T-helper 2 cell treated with Interferon-gamma antibody and Interleukin-4, amounts not matched to agents 5 μg/mL and 100 μg/mL, for 36 hours (primary cell): ENCODE measurements at regions not wholly inside any gene's neighbourhood (a gene's known extent, or its start where the extent isn't known, plus 50 kb on each side); places are given as distances from the start of the nearest gene placed in this dataset.

ENCODE experiments used
- DNase-seq: peaks from one replicate; pipeline ENCODE4 v3.0.0; 2021; ENCODE audit warnings: low spot score
- H3K27ac Mint-ChIP-seq: one replicate; pipeline ENCODE4 v1.8.0; 2021; ENCODE audit warnings: mild to moderate bottlenecking, mixed read lengths
- H3K27me3 Mint-ChIP-seq: one replicate; pipeline ENCODE4 v1.8.0; 2021; ENCODE audit warnings: low read depth, mixed read lengths
- H3K36me3 Mint-ChIP-seq: one replicate; pipeline ENCODE4 v1.8.0; 2021; ENCODE audit warnings: low read depth, mixed read lengths
- H3K4me1 Mint-ChIP-seq: one replicate; pipeline ENCODE4 v1.8.0; 2021; ENCODE audit warnings: low read depth, mixed read lengths
- H3K4me3 Mint-ChIP-seq: one replicate; pipeline ENCODE4 v1.8.0; 2022; ENCODE audit warnings: mild to moderate bottlenecking, moderate library complexity, mixed read lengths
- H3K9me3 Mint-ChIP-seq: one replicate; pipeline ENCODE4 v1.8.0; 2021; ENCODE audit warnings: mixed read lengths

DNA sequence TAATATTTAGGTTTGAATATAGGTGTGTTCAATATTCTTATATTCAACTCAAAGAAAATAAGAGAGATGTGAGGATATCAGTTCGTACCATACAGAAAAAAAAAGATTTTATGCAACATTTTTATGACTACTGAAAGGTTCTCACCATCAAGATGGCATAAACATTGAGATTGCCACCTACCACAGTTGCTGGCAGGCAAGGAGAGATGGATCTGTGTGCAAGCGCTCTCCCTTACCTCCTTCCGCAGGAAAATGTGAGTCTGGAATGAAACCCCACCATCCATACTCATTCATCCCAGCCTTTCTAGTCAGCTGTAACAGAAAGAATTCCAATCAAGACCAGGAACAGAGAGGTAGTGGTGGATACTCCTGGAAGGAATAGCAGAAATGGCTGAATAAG, 376.9 kb downstream of the PPP3CA start:
- H3K36me3 Mint-ChIP-seq: no peaks in the 10 kb centered on the region
- no peak overlapping the region for H3K27ac Mint-ChIP-seq
- H3K4me1 Mint-ChIP-seq: no peaks in the 10 kb centered on the region
- peaks cover 11% of the 10 kb centered on the region for H3K27me3 Mint-ChIP-seq
- no peaks in the 10 kb centered on the region for H3K9me3 Mint-ChIP-seq
- DNase-seq: no peak
- H3K4me3 Mint-ChIP-seq: no peak overlapping the region

DNA sequence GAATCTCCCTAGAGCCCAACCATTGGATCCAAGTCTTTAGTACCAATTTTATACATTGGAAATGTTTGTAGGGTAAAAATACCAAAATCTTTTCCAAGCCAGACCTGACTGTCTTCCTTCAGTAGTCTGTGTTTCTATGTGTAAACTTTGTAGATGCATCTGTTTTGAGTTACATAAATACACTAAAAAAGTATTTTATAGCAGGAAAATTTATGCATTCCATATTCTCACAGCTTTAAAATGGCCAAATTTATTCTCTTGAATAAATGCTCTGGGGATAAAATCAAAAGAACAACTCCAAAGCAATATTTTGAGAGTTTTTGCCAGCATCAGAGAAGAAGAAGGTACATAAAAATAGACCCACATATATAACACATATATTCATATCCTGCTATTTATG, 377.4 kb downstream of the PPP3CA start:
- no peaks in the 10 kb centered on the region for H3K36me3 Mint-ChIP-seq
- DNase-seq: no peak
- no peaks in the 10 kb centered on the region for H3K9me3 Mint-ChIP-seq
- no peak overlapping the region for H3K4me3 Mint-ChIP-seq
- peaks cover 11% of the 10 kb centered on the region for H3K27me3 Mint-ChIP-seq
- H3K27ac Mint-ChIP-seq: no peak overlapping the region
- H3K4me1 Mint-ChIP-seq: no peaks in the 10 kb centered on the region

DNA sequence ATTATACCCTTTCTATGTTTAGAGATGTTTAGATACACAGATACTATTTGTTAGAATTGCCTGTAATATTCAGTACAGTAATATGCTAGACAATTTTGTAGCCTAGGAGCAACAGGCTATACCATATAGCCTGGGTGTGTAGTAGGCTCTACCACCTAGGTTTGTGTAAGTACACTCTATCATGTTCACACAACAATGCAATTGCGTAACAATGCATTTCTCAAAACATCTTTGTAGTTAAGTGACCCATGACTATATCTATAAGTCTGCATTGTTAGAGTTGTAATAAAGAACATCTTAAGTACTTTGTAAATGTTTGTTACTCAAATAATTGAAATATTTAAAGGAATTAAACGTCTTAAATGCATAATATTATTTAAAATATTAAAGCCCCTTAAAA, 379.3 kb downstream of the PPP3CA start:
- Mint-ChIP-seq H3K4me3 (no peak overlapping the region), H3K9me3 (no peaks in the 10 kb centered on the region), H3K27ac (no peak overlapping the region), H3K36me3 (no peaks in the 10 kb centered on the region), H3K27me3 (peaks cover 11% of the 10 kb centered on the region), H3K4me1 (no peaks in the 10 kb centered on the region)
- DNase-seq: no peak

DNA sequence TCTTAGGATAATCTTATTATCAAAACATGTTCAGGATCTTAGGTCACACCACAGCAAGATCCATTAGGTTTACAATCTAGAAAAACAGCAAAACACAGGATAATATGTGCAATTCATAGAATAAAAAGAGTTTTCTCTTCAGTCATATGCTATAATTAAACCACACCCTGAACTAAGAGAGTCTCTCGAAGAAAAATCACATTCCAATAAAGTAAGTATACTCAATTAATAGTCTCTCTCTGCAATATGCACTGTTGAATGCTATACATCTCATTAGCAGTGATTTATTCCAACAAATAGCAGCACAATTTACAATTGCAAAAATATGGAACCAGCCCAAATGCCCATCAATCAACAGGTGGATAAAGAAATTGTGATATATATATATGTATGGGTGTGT, 383.7 kb downstream of the PPP3CA start:
- H3K27ac Mint-ChIP-seq: no peak overlapping the region
- no peak overlapping the region for H3K4me3 Mint-ChIP-seq
- H3K27me3 Mint-ChIP-seq: peaks cover 5% of the 10 kb centered on the region
- no peaks in the 10 kb centered on the region for H3K36me3 Mint-ChIP-seq
- DNase-seq: no peak
- no peaks in the 10 kb centered on the region for H3K9me3 Mint-ChIP-seq
- no peaks in the 10 kb centered on the region for H3K4me1 Mint-ChIP-seq

DNA sequence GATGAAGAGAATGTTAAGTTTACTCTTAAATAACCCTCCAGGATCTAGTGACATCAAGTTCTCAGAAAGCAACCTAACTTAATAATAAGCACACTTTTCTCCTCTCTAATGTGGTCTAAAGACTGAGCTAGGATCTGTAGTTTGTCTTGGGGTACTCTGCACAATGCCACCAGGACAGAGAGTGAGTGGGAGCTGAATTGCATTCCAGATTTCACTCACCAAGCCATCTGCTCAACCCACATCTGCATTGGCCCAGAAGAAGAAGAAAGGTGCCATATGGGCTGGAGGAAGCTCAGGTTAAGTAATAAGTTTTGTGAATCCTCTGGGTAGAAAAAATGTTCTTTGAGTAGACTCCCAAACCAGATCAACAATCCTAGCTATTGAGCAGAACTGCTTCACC, 384.6 kb downstream of the PPP3CA start:
- no peak for DNase-seq
- H3K27me3 Mint-ChIP-seq: peaks cover 7% of the 10 kb centered on the region
- H3K4me1 Mint-ChIP-seq: no peaks in the 10 kb centered on the region
- no peaks in the 10 kb centered on the region for H3K36me3 Mint-ChIP-seq
- H3K27ac Mint-ChIP-seq: no peak overlapping the region
- no peak overlapping the region for H3K4me3 Mint-ChIP-seq
- H3K9me3 Mint-ChIP-seq: no peaks in the 10 kb centered on the region

DNA sequence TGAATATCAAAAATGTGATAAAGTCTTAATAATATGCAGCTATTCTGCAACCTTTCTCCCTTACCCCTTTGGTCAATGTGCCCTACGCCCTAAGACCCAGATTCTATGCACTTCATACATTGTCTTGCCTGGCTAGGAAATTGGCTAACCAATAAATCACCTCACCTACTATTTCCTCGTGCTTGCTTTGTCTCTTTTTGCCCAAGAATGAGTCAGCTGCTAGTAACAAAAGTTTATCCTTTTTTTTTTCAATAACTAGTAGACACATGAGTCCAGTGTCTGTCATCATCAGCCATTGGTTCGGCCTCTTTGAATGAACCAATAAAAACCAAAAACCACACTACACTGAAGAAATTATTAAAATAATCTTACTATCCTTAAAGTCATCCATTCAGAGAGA, 387.1 kb downstream of the PPP3CA start:
- no peaks in the 10 kb centered on the region for H3K4me1 Mint-ChIP-seq
- no peak for DNase-seq
- H3K27ac Mint-ChIP-seq: no peak overlapping the region
- peaks cover 2% of the 10 kb centered on the region for H3K27me3 Mint-ChIP-seq
- no peak overlapping the region for H3K4me3 Mint-ChIP-seq
- H3K36me3 Mint-ChIP-seq: no peaks in the 10 kb centered on the region
- H3K9me3 Mint-ChIP-seq: no peaks in the 10 kb centered on the region

DNA sequence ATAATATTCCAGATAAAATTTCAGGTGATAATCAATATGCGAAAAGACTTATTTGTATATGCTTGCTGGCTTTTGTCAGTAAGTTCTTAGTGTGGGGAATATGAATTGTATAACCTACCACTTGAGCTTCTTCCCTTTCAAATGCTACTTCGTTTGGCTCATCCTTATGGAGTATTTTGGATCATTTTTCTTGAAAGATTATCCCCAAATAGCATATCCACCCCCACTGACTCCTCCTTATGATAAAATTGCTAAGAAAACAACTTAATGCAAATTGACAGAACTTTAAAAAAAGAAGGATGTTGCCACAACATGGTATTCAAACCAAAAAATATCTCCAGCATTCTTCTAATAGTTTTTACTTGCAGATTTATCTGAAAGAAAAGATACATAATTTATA, 393.3 kb downstream of the PPP3CA start:
- DNase-seq: no peak
- Mint-ChIP-seq H3K27ac (no peak overlapping the region), H3K4me1 (no peaks in the 10 kb centered on the region), H3K27me3 (peaks cover 9% of the 10 kb centered on the region), H3K36me3 (no peaks in the 10 kb centered on the region), H3K4me3 (no peak overlapping the region), H3K9me3 (no peaks in the 10 kb centered on the region)

DNA sequence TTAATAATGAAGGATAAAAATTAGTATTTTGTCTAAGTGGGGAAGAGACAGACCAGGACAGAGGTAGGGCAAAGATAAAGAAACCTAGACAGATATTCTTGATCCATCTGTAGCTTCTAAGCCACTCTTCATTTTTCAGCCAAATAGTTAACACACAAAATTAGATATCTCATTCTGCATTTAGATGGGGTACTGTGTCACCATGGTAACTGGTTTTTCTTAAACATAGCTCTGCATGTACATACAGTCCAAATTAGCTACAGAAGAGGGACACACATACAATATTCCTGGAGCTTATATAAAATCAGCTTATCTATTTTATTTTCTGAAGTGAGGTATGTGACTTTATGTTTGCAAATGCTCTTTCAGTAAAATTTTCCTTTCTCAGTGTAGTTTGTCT, 393.7 kb downstream of the PPP3CA start:
- Mint-ChIP-seq H3K4me3 (no peak overlapping the region), H3K27me3 (peaks cover 9% of the 10 kb centered on the region), H3K4me1 (no peaks in the 10 kb centered on the region), H3K27ac (no peak overlapping the region), H3K36me3 (no peaks in the 10 kb centered on the region), H3K9me3 (no peaks in the 10 kb centered on the region)
- no peak for DNase-seq

DNA sequence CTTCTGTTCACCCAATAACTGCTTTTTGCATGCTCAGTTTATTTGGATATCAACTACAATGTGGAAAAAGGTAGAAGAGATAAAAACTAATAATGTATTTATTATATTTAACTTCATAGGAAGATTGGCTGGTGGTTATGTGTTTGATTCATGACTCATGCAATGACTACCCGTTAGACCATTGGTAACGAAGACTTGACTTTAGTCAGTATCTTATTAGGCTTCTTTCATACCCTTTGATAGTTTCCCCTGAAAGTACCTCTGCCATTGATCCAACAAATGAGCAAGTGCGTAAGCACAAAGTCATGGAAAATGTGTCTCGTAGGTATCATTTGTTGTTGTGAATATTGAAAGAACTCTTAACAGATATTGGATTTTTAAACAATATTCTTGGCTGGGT, 394.7 kb downstream of the PPP3CA start:
- Mint-ChIP-seq H3K4me1 (no peaks in the 10 kb centered on the region), H3K27ac (no peak overlapping the region), H3K27me3 (peaks cover 6% of the 10 kb centered on the region), H3K4me3 (no peak overlapping the region), H3K9me3 (no peaks in the 10 kb centered on the region), H3K36me3 (no peaks in the 10 kb centered on the region)
- no peak for DNase-seq

DNA sequence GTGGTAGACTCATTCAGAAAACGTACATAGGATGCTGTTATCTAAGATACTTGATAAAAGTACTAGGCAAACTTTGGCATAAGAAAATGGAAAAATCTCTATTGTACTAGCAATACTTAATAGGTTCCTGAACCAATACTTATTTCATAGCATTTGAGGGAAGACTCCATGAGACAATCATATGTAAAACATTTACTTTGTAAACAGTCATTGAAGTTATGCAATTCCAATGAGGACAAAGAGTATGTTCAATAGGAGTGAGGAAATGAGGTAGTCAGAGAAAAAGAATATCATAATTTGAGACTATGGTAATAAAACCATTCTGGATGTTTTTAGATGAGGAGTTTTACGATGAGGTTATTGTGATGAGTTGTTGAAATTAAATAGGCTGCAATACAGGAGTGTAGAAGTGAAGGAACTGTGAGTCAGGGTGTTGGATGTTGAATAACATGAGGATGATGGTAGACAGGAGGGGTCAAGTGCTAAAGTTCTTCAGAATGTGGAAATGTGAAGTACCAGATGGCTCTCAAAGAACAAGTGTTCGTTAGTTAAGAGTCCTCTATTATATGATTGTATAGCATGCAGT, 397.9 kb downstream of the PPP3CA start:
- Mint-ChIP-seq H3K9me3 (no peaks in the 10 kb centered on the region), H3K36me3 (no peaks in the 10 kb centered on the region), H3K4me1 (no peaks in the 10 kb centered on the region), H3K4me3 (no peak overlapping the region), H3K27me3 (peaks cover 19% of the 10 kb centered on the region), H3K27ac (no peak overlapping the region)
- no peak for DNase-seq

DNA sequence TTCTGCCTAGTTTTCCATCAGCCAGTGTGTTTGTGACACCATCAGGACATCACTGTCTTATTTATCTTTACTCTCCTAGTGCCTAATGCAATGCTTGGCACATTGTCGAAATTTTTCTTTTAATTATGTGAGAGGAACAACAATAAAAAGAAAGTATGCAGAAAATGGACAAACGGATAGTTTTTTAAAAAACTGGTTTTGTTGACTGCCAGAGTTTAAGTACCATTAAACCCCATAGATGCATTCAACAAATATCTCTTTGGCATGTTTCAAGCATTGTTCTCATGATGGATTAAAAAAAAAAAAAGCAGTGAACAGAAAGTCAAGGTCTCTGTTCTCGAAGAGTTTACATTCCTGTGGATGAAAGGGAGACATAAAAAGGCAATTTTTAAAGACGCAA, 398.4 kb downstream of the PPP3CA start:
- no peak for DNase-seq
- H3K27me3 Mint-ChIP-seq: peaks cover 18% of the 10 kb centered on the region
- no peaks in the 10 kb centered on the region for H3K36me3 Mint-ChIP-seq

DNA sequence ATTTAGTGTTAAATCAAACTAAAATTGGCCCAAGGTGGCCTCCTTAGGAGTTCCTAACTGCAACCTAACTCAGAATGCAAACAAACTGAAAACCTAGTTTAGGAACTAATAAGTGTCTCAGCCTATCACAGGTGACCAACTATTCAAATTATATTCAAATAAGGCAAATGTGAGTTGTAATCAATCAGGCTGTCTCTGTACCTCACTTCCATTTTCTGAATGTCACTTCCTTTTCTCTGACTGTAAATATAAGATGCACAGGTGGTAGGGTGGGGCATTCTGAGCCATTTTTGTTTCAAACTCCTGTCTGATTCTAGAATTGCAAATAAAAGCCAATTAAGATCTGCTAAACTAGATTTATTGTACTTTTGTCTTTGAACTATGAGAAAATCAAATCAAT, 401.5 kb downstream of the PPP3CA start:
- Mint-ChIP-seq H3K27ac (no peak overlapping the region), H3K4me3 (no peak overlapping the region), H3K4me1 (no peaks in the 10 kb centered on the region), H3K36me3 (no peaks in the 10 kb centered on the region), H3K9me3 (peaks cover 3% of the 10 kb centered on the region), H3K27me3 (peaks cover 22% of the 10 kb centered on the region)
- no peak for DNase-seq

More for the DNA sequence above, 398.4 kb downstream of the PPP3CA start:
- Mint-ChIP-seq H3K9me3 (no peaks in the 10 kb centered on the region), H3K4me3 (no peak overlapping the region), H3K4me1 (no peaks in the 10 kb centered on the region), H3K27ac (no peak overlapping the region)

DNA sequence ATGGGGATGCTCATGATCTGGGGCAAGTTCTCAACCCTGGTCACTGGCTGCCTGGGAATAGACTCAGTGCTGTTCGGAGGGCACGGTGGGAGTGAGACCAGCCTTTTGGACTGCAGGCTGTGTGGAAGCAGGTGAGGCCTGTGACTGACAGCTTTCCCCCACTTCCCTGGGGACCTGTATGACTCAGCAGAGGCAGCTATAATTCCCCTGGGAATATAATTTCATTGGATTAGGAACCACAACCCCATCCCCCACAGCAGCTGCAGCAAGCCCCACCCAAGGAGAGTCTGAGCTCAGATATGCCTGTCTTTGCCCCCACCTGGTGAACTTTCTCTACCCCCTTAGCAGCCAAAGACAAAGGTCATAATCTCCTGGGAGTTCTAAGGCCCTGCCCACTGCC, 408.6 kb downstream of the PPP3CA start:
- Mint-ChIP-seq H3K9me3 (peaks cover 3% of the 10 kb centered on the region), H3K4me1 (no peaks in the 10 kb centered on the region), H3K36me3 (no peaks in the 10 kb centered on the region), H3K4me3 (no peak overlapping the region), H3K27ac (no peak overlapping the region), H3K27me3 (peaks cover 12% of the 10 kb centered on the region)
- DNase-seq: no peak

DNA sequence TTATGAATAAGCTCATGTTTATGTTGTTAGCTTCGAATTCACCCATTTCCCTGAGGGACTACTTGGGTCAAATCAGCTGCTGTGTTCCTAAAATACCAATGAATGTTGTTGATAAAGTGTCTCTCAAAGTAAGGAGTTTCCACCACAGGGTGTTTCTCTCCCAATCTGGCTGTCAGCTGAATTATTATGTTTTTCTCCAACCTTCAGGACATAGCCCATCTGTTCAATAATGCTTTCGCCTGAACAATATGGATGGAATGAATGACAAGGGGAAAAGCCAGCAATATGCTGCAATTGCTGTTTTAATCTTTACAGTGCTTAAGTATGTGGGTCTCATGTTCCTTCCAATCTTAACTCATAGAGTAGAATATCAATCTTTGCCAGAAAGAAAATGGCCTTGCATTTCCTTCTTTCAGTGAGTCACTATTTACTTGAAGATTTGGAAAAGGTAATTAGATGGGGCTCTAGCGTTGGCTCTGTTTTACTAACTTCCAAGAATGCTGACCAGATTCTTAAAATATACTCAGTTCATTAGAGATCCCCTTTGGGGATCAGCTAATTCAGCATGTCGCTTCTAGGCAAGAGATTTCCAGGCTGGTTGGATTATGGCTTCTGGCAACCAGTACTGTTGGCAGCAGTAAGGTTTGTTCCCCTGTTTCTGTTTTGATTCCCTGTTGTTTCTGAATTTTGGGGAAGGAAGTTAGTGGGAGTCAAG, 410.5 kb downstream of the PPP3CA start:
- Mint-ChIP-seq H3K27me3 (peaks cover 12% of the 10 kb centered on the region), H3K27ac (no peak overlapping the region), H3K4me3 (no peak overlapping the region), H3K9me3 (no peaks in the 10 kb centered on the region), H3K4me1 (peaks cover 5% of the 10 kb centered on the region), H3K36me3 (no peaks in the 10 kb centered on the region)
- no peak for DNase-seq

DNA sequence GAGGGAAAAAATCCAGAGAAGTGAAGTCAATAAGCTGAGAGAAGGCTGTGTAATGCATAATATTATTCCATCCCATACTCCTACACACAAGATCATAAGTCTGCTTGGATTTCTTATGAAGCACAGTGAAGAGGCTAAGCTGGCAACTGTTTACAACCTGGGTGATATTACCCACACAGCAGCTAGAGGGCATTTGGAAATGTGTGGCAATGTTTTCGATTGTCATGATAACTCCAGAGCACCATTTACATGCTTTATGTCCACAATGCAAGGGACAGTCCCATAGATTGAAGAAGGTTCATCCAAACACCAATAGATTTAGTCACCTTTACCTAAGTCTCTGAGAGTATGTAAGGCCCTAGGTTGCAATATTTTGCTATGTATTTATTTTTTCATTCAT, 412.2 kb downstream of the PPP3CA start:
- no peak overlapping the region for H3K4me3 Mint-ChIP-seq
- peaks cover 5% of the 10 kb centered on the region for H3K4me1 Mint-ChIP-seq
- no peaks in the 10 kb centered on the region for H3K36me3 Mint-ChIP-seq
- peaks cover 12% of the 10 kb centered on the region for H3K27me3 Mint-ChIP-seq
- H3K9me3 Mint-ChIP-seq: no peaks in the 10 kb centered on the region
- H3K27ac Mint-ChIP-seq: no peak overlapping the region
- DNase-seq: no peak
